ENCODE measurements at regions not wholly inside any gene's neighbourhood (a gene's known extent, or its start where the extent isn't known, plus 50 kb on each side); places are given as distances from the start of the nearest gene placed in this dataset.

- DNase-seq, result no peak
Measured at GRCh38 chr2:217570394-217570793, 432.4 kb downstream of the TNS1 start.

DNA sequence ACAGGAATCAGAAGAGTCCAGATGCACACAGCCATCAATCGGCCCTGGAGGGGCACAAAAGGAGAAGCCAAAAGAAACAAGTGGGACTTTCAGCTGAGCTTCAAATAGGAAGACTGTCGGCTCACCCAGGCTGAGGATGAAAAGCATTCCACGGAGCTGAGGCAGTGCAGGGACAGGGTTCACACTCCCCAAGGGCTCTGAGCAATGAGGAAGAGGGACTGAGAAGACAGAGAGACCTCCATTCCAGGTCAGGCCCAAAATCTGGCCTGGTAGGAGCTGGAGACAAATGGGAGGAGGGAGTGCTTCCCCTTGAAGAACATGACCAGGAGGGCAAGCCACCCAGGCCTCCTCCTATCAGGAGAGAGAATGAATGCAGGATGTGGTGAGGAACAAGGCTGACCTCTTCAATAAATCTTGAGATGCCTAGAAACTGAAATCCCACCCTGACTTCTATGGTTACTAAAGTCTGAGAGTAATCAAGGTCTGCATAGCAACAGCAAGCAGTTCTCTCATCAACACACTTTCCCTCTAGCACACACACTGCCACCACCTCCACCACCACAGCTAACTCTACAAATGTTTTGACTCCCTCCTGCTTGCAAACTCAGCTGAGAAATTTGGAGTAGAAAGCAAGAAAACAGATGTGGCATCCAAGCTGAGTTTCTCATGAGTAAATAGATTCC is 434.4 kb downstream of the TNS1 start:
- DNase-seq, result no peak

- DNase-seq, result no peak
Measured at GRCh38 chr2:217563565-217563964, 439.2 kb downstream of the TNS1 start.

DNA sequence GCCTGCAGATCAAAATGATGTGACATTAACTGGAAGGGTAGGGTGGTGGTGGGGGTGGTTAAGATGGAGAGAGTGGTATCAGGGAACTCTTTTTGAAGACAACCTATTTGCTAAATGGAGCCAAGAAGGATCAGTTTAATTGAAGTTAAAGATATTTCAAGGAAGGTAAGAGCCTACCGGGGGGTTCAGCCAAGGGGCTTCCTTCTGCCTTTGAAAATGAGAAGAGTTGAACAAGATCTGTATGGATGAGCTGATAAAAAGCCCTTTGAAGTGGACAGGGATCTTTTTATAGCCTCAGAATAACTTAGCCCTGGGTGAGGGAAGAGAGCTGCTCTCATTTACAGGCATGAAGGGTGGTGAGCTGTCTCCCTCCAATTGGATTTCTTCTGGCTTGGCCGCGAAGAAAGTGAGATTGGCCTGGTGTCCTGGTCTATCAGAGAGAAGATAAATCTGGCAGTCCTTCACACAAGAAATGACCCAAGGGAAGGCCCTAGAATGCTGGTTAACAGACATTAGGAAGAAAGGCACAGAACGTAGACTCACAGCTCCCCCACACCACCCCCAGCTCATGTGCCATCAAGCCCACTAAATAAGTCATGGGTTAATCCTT is 439.8 kb downstream of the TNS1 start:
- no peak for DNase-seq

DNA sequence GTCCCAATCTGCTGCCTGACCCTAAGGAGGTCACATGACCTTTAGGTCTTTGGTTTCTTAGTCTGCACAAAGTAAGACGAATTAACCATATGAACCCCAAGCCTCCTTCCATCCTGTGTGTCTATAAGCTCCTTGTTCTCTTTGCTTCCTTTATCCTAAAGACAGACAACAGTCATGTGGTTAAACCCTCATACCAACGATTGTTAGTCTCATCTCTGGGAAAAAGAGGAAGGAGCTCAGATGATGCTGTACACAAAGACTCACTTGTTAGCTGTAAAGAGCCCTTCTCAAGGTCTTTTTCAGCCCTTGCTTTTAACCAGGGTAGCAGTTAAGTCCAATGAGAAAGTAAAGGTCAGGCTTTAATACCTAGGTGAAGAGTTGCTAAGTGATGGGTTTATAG is 443.7 kb downstream of the TNS1 start:
- no peak for DNase-seq

DNA sequence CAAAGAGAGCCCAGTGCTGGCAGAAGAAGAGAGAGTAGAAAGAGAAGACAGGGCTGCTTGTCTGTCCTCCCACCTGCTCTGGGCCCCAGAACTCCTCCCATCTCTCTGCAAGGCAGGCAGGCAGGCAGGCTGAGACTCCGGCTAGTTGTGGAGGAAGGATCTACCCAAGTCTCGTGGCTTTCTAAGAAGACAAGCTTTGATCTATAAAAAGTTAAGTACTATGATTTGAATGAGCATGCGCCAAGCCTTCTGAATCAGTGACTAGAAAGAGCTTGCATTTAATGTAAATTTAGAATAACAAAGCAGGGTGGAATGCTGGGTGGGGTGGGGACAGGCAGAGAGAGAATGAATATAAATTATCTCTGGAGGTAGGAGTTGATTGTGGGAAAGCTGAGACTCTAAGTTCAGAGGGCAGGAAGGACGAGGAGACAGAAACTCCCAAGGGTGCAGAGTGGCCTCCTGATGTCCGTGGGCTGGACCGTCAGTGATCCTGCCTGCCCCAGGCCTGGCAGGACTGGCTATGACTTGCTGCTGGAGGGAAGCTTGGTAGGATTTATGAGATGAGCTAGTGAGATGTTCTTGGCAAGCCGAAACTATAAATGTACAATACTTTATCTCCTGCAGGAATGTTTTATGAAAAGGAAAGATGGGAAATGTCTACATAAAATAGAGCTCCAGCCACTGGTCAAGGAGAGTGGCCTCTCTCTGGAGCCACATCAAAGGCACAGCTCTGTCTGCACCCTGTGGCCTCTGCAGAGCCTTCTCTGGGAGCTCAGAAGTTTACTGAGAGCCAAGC is 447.5 kb downstream of the TNS1 start:
- no peak for DNase-seq

DNA sequence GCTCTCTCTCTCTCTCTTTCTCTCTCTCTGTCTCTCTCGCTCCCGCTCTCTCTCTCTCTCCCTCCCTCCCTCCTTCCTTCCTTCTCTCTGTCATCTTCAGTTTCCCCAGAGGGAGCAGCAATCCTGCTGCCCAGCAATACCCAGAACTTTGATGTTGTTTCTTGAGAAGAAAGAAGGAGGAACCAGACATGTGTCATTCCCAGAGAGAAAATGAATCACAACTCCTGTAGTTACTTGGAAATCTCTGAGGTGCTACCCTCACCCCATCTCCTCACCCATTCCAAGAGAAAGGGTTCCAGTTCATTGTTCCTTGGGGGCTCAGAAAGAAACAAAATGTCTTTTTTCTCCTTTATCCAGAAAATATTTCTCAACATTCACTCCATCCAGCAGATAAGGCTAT is 449.1 kb downstream of the TNS1 start:
- no peak for DNase-seq

DNA sequence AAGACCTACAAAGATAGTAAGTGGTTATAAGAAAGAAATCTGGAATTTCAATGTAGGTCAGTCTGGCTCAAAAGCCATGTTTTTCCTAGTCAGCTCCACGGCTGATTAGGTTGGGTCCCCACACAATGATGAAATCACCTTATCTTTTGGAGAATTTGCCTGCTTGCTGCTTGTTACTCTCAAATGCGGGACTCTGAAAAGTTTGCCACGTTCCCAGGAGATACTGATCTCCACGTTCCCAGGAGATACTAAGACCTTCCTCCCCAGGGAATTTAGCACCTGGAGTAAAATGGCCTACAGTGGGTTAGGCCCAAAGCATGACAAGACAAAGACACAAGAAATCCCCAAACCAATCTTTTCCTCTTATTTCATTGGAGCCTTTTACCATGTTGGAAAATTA is 449.6 kb downstream of the TNS1 start:
- DNase-seq, result no peak

- no peak for DNase-seq
Measured at GRCh38 chr2:217552081-217552480, 450.7 kb downstream of the TNS1 start.

DNA sequence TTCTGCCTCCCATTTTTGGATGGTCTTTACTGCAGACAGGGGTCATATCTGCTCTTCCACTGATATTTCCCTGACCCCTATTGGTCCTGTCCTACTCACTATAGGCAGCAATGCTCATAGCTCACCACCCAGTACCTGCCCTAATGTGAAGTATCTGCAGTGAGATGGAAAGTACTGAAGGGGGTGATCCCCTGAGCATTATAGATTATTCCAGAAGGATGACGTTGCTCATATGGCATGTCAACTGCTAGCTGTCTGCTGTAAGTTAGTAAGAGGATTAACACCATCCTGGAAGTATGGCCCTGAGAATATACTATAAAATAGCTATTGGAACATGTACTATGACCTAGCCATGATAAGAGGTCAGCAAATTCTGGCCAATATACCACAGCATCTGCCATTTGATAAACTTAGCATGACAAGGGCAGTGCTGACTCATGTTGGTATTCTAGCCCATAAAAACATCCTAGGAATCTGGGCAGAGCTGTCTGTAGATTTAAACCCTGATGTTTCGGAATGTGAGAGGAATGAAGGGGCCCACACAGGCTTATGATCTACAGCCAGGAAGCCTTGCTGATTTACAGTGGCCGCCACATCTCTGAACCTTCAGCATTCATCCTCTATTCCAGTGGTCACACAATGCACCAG is 451.4 kb downstream of the TNS1 start:
- no peak for DNase-seq

DNA sequence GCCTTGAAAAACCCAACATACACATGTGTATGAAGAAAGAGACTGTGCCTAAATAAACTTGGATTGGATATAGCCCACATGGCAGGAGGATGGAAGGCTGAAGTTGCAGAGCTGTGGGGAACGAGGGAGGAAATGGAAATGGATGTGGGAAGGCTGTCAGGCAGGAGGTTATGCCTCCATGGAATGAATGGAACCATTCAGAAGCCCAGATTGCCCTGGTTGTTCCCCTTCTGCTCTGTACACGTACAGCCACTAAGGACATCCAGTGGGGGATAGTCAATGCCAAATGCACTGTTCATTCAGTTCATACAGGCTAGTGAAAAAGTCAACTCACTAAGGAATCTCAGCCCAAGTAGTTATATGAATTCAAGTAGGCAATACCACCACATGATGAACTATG is 463.7 kb downstream of the TNS1 start:
- no peak for DNase-seq

DNA sequence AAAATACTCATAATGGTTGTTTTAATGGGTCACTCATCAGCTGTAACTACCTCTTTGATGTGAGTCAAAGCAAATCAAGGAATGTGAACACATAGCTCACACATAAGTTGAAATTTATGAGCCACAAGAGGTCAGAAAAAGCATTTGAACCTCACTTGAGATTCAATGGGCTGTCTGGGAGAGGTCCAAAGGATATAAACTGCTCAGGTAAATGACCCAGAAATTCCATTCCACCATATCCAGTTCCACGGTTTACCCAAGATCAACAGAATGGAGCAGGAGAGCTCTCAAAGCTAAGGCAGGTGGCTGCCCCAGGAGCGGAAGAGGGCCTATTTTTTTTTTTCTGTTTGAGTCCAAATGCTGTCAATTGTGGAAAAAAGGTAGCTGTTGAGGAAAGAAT is 464.1 kb downstream of the TNS1 start:
- DNase-seq, result no peak

GRCh38 chr2:217535957-217536708 is 466.7 kb downstream of the TNS1 start:
- no peak for DNase-seq

DNA sequence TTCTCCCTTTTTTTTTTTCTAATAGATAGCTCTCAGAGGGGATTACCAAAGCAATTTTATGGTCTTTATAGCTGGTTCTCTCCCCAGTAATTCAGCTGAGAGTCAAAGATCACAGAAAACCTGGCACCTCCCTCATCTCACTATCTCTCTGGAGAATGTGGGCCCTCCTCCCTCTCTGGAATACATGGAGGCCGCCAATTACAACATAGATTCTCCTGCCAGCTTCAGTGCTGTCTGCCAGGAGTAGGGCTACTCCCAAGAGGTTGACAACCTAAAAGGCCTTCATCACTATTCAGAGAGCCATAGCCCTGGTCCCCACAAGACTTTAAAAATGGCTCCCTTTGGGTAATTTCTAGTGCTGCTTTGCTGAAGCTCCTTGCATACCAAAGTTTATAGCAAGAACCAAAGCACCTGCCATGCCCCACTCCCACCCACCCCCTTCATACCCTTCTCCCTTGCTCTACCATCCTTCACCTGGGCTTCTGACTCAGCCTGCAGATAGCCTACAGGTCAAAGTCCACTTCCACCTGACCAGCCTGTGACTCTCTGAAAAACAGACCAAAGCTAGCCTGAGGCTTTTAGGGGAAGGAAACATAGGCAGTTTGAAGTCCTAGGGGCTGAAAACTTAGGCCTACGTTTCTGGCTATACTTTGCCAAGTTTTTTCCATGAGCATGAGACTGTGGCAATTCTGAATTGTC is 472.3 kb downstream of the TNS1 start:
- DNase-seq, result peak; percentile 46

- DNase-seq, result no peak
Measured at GRCh38 chr2:217529271-217529670, 473.5 kb downstream of the TNS1 start.

DNA sequence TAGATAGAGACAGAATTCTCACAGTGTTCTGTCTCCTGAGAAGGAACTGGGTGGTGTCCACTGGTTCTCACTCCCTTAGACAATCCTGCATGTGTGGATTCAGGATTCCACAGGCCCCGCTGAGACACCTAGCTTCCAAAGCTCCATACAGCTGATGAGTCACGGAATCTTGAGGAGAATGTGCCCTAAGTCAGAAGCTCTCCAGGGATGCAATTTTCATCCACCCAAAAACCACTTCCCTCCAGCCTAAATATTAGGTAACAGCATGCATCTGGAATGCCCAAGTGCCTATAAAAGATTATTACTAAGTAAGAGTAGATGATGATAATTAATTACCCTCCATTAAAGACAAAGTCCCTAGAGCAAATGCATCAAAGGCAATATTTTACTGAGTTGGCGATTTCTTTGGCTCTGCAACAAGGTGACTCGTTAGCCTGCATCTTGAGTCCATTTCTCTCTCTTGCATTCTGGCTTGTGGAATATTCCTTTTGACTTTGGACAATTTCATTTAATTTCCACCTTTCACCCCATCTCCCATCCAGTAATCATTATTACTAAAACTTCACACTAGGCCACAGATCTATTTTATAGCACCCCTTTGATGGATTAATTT is 475.1 kb downstream of the TNS1 start:
- no peak for DNase-seq

DNA sequence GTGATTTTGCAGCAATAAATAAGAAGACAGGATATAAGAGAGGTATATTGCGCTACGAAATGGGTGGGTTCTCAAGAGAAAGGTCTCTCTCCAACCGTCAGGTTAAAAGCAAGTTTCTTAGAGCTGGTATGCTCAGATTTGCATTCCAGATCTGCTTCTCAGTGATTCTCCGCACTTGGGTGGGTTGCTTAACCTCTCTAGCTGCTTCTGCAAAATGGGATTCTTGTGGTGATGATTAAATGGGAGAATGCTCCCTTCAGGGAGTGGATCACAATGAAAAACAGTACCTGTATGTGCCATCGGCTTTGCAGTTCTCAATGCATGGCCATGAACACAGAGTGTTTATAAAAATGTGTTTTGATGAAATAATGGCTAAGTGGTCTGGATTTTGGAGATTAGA is 477.7 kb downstream of the TNS1 start:
- DNase-seq, result no peak

GRCh38 chr2:217523286-217523685 is 479.5 kb downstream of the TNS1 start:
- DNase-seq, result no peak

DNA sequence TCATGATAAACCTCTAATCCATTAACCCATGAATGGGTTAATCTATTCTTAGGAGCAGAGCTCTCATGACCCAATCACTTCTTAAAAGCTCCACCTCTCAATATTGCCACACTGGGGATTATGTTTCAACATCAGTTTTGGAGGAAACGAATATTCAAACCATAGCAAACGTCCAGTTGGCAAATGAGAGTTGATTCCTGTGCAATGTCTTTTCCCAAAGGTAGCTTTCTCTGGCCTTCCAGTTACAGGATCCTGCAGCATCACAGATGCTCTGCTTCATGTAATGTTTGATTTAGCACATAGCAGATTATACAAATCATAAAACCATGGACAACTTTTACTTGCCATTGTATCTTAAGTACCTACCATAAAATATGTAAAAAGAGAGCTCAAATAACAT is 481.0 kb downstream of the TNS1 start:
- no peak for DNase-seq

GRCh38 chr2:217520356-217521010 is 482.3 kb downstream of the TNS1 start:
- DNase-seq, result no peak

GRCh38 chr2:217517402-217517801 is 485.4 kb downstream of the TNS1 start:
- no peak for DNase-seq

Data from NCI-H2227 treated with DMSO at 0.1 percent for 48 hours (cell line).